HG03342 (cell line): ENCODE measurements at regions not wholly inside any gene's neighbourhood (a gene's known extent, or its start where the extent isn't known, plus 50 kb on each side); places are given as distances from the start of the nearest gene placed in this dataset.

Experiments used
- ATAC-seq: cut with Tn5 transposase; IDR thresholded peaks from one replicate; pipeline ENCODE4 v1.9.1; 2021; ENCODE audit warnings: mild to moderate bottlenecking, moderate library complexity; ENCODE audit not compliant: unreplicated experiment

DNA sequence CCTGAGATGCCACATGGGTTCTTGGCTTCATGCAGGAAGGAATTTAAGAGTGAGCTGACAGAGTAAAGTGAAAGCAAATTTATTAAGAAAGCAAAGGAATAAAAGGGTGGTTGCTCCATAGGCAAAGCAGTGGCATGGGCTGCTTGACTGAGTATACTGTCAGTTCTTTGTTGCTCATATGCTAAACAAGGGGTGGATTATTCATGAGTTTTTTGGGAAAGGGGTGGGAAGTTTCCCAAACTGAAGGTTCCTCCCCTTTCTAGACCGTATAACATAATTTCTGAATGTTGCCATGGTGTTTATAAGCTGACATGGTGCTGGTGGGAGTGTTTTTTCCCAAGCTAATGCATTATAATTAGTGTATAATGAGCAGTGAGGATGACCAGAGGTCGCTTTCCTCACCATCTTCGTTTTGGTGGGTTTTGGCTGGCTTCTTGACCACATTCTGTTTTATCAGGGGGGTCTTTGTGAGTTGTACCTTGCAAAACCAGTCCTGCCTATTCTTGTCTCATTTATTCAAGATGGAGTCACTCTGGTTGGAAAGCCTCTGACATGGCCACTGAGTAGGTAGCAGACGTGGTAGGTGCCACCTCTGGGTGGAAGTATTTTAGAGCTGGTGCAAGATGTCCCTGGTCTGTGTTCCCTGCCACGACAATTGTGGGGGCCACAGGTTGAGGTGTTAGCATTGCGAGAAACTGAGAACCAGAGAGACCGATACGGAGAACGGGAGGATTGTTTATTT is 107.5 kb upstream of the SDK1 start:
- no peak for ATAC-seq

DNA sequence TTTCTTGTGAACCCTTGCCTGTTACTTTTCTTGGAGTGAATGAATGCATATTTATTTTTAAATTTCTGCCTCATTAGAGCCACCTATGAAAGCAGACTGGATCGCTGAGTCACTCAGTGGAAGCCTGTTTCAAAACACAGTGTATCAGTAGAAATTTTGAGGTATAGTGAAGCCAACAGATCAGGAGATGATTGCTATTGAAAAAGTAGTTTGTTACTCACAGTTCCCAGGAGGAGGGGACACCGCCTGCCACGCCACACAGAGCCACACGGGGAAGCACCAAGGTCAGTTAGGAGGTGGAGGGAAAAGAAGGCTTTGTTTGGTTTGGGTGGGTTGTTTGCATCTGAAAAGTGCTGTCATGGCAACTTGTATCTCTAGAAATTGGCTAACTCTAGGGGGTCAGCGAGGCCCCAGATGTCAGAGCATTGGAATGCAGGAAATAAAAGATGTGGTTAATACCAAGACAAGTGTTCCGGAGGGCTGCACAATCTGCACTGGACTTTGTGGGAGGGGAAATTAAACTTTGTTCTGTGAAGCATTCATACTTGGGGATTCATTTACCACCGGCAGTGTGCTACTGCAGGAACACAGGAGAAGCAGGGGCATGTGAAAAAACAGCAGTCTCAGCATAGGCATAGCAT is 106.4 kb upstream of the SDK1 start:
- ATAC-seq: no peak

DNA sequence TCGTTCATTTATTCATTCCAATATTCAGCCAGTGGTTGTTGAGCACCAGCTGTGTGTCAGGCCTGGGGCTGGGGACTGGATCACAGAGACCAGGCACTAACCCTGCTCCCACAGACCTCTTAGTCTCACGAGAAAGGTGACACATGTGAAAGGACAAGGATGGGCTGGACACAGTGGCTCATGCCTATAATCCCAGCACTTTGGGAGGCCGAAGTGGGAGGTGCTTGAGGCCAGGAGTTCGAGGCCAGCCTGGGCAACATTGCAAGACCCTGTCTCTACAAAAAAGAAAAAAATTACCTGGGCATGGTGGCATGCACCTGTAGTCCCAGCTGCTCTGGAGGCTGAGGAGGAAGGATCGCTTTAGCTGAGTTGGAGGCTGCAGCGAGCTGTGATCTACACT is 105.9 kb upstream of the SDK1 start:
- ATAC-seq: no peak

DNA sequence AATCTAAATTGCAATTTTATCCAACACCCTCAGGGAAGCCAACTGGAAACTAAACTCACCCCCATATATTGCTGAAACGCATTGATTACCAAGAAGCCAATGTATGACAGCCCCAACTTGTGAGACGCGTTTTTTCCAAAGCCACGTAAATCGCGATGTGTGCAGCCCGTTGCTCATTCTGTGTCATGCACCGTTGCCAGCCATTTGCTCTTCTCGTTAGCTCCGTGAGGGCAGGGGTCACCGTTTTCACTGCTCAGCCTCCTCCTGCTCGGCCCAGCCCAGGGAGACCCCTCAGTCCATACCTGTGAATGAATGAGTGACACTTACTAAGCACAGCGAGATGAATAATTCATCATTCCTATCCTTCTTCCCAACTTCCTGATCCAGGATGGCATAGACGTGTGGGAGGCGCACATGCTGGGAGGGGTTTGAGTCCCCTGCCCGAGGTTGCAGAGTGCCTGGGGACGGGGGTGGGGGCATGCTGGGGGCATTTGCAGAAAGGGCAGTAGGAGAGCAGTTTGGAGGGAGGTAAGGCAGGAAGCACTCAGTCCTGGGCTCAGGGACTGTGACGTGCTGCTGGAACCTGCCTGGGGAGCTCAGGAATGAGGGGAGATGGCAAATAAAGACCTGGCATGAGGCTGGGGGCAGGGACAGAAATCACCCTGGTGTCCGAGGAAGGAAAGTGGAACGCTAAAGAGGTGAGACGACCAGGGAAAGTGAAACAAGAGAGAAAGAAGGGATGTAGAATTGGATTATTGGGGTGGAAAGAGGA is 104.2 kb upstream of the SDK1 start:
- no peak for ATAC-seq

DNA sequence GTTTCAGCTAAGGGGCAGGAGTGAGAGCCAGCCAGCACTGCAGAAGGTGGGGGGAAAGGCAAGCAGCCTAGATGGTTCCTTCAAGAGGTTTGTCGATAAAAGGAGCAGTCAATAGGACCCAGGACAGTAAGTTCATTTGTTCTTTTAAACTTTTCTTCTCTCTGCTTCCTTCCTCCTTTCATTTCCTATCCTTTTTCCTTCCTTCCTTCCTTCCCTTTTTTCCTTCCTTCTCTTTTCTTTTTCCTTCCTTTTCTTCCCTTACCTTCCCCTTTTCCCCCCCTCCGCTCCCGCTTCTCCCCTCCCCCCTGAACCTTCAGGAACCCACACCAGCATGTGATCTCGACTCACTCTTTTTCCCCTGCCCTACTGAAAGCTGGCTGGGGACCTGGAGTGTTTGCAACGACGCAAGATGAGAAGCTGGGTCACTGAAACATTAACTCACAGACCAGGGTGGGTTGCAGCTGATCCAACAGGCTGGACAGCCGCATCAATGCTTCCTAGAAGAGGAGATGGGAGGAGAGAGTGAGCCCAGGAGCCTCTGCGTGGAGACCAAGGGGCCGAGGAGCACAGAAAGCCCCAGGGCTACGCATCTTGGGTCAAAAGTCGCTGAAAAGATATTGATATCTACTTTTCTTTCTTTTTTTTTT is 103.4 kb upstream of the SDK1 start:
- no peak for ATAC-seq

DNA sequence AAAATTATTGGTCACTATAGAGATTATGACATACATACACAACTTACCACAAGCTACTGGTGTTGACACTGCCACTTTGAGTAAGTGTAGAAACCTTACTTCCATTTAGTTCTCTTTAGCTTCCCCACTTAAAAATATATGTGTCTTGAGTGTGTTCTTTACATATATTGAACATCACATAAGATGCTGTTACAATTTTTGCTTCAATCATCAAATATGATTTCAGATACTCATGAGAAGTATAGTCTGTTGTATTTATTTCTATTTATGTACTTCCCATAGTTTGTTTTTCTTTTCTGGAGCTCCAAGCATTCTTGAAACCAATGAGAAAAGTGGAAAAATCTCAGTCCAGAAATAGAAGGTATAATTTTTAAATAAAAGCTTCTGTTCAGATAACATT is 102.7 kb upstream of the SDK1 start:
- no peak for ATAC-seq

DNA sequence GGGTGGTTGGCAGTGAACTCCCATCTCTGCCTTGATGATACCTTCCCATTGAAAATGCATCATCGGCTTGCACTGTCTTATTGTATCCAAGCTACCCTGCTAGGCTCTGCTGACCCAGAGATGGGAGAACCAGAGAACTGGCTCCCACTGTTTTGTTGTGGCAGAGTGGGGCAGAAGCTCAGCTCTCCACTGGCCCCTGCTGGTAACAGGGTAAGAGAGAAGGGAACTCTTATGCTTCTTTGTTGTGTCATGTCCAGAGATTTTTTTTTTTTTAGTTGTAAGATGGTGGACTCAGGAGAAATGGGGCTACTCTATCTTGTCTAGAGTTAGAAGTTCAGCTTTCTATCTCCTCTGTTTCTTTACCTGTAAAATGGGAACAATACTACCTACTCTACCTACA is 100.5 kb upstream of the SDK1 start:
- peak; percentile 47 for ATAC-seq

DNA sequence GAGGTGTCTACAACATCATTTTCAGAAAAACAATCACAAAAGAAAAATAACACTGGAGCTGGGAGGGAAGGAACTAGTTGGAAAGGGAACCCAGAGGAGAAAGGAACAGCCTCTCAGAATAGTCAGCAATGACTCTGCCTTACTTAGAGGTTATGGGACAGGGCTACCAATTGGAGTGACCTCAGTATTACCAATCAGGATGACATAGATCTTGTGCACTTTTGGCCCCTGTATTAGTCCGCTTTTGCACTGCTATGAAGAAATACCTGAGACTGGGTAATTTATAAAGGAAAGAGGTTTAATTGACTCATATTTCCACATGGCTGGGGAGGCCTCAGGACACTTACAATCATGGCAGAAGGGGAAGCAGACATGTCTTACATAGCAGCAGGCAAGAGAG is 99.7 kb upstream of the SDK1 start:
- ATAC-seq: no peak

DNA sequence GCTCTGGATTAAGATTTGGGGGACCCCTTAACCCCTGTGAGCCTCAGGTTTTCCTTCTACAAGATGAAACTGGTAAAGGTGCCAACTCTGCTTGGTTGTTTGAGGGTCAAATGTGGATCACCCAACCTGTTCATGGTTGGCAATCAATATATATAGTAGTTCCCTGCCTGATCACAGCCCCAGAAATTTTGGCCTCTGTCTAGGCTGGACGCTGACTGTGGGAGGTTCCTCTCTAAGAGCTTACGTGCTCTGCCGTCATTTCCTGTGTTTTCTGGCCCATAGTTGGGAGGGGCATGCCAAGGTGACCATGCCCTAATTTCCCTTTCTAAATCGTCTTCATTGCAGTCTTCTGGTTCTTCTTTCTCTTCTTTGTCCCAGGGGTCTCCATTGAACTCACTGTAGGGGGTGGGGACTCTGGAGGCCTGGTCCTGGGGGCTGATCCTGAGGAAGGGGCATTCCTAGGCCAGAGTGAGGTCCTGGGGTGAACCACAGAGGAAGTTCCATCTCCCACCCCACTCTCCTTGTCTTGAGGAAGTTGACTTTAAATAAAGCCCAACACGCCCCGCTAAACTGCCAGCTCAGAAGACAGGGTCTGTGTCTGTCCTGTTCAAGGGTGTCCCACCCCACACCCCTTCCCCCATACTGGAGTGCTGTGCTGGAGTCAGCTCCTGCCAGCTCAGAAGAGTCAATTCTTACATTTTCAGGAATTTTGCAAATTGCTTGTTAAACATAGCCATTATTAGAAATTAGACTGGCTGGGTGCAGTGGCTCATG is 98.9 kb upstream of the SDK1 start:
- no peak for ATAC-seq

DNA sequence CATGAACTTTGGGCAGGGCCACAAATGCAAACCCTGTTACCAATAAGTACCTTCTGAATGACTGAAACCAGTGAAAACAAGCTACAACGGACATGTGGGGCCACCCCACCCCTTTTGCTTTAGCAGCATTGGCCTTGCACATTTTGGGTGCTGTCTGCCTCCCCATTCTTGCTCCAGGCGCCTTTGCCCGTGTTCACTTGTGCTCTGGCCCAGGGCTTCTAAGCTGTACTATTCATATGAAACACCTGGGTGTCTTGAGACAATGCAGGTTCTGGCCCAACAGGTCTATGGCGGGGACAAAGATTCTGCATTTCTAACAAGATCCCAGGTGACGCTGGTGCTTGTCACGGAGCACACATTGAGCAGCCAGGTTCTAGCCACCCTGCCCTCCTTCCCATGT is 96.5 kb upstream of the SDK1 start:
- no peak for ATAC-seq

DNA sequence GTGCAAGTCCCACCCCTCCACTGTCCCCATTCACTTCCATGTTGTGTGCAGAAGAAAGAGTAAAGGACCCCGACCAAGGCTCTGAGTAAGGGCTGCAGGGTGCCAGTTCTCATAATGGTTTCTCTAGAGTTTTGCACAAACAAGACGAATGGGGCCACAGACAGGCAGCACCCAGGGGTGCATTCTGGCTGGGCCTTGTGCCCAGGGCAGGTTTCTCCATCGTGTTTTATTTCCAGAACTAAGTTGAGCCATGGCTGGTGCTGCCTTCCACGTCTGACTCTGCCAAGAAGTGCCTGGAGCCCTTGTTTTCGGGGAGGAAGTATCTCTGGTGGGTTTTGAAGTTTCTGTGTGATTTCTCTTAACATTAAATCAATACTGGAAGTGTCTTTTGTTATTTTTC is 95.0 kb upstream of the SDK1 start:
- ATAC-seq: no peak

DNA sequence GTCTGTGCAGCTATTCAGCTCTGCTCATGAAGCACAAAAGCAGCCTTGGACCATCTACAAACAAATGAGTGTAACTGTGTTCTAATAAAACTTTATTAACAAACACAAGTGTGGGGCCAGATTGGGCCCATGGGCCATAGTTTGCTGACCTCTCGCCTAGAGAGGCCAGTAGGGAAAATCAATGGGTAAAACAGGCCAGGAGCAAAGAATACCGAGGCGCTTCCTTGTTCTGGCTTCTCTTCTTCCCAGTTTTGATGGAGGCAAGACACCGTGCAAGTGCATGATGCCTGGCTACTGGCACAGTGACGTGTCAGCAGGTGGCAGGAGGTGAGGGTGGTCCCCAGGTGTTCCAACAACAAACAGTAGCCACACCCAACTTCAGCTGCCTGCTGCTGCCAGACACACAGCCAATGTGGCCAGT is 94.3 kb upstream of the SDK1 start:
- no peak for ATAC-seq

DNA sequence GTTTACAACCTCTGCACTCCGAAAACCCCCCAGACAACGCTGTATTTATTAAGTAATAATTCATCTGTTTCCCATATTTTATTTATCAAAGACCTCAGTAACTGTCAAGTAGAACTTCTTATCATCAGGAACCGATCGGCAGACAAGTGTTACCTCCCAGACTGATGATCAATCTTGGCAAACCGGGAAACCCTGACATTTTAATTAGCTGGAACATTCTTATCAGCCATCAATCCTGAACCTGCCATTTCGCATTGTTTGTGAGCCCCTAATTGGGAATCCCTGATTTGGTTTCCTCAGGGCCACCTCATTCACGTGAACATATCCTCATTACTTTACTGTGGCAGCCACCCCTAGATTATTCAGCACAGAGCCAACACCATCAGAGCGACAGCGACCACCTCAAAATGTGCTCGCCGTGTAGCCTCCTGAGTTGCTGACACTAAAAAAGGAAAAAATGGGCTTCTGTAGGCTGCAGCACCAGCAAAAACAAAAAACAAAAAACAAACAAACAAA is 93.6 kb upstream of the SDK1 start:
- ATAC-seq: no peak

DNA sequence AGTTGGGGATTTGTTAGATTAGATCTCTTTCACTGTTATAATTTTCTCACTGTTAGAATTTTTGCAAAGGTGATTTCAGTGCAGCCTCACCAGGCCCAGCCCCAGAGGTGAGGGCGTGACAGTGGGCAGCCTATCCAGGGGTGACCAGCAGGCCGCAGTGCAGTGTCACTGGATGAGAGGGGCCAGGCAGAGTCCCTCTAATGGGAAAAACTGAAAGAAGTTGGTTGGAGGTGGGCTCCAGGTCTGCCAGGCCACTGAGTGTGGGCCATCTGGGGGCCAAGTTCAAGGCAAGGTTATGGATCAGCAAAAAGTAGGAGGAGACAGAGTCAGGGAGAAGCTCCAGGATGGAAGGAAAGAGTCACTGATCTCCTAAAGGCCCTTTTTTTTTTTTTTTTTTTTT is 90.5 kb upstream of the SDK1 start:
- ATAC-seq: no peak

DNA sequence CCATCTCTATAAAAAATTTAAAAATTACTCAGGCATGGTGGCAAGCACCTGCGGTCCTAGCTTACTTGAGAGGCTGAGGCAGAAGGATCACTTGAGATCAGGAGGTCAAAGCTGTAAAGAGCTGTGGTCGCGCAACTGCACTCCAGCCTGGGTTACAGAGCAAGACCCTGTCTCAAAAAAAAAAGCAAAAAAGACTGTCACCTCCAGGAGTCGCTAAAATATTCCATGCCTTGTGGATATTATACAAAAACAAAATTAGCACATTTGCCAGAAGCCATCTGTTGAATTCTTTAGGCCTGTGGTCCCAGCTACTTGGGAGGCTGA is 87.0 kb upstream of the SDK1 start:
- no peak for ATAC-seq

DNA sequence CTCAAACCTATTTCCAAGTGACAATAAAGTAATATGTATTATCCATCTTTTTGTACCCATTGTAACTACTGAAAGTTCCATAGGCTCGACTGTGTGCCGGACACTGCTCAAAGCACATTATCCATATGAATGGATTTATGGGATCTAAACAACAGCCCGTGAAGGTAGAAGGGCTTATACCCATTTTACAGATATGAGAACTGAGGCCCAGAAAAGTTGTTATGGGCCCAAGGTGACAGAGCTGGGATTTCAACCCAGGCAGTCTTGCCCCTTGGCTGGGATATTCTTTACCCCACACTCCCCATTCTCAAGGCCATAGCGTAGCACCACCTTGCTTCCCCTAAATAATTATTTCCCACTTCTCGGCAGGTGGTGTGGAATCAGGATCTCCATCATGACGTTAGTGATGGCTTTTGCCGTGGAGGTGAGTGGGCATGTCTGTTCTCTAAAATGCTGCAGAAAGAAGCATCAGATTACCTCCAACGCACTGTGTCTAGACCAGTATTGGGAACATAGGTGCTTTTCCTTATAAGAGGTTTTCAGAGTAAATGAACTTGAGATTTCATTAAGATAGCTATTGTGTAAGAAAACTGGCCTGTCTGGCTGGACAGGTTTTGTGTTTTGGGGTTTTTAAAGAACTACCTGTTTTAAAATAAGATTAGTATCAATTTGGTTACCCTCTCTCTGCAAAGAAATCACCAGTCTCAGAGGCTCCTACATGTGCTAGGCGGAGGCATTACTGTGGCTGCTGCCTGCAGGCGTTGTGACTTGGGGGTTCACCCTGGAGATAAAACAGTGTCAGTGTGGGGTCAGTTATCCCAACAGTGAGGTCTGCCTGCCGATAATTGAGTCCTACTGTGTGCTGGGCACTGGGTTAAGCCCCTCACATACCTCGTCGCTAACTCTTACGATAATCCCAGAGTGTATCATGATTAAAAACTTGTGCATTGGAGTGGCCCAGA is 85.1 kb upstream of the SDK1 start:
- no peak for ATAC-seq

DNA sequence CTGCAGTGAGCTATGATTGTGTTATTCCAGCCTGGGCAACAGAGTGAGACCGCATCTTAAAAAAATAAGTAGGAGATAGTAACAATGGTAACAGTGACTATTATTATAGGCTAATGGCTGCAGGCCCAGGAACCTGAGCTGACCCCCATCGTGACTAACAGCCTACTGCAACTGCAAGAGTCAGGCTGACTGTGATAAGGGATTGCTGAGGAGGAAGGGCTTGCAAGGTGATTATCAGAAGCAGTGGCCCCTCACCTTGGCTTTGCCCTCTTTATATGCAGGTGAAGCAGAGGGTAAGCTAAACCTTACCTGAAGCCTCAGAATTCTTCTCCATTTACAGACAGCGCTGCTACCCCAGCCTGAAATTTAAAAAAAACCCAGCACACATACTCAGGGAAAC is 83.9 kb upstream of the SDK1 start:
- ATAC-seq: no peak

DNA sequence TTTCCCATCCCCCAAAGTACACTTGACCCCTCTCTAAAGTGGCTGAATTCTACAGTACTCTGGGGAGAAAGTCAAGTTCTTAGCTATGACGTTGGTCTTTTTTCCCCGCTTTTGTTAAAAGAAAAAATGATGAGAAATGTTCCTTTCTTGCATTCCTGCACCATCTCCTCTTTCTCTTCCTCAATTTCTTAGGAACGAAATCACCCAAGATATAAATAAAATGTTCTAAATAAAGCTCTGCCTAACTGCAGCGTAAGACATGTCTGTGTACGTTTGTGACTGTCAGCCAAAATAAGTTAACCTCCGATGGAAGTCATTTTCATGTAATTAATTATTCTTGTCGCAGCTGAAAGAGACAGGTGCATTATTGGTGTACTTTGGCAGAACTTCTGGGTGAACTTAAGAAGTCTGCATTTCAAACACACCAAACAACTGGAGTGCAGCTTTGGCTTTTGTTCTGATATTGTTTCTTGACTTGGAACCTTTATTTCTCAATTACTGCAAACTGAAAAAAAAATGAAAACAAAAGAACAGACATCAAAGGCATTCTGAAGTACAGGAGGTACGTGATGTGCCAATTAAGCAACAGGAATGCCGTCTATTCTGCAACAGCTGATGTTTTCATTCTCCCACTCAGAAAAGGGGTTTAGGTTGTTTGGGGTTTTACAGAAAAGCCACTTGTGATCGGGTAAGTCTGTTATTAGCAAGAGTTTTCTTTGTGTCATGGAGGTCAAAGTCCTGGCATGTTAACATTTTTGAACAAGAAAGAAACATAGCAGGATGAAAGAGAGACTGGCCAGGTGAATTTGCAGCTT is 82.4 kb upstream of the SDK1 start:
- ATAC-seq: no peak
